Esophagus muscularis mucosa (tissue), 4 donors: ENCODE measurements at regions not wholly inside any gene's neighbourhood (a gene's known extent, or its start where the extent isn't known, plus 50 kb on each side); places are given as distances from the start of the nearest gene placed in this dataset.

Experiments
- CTCF ChIP-seq, 3 experiments: fragments of 200-600 bp in 2 of 3; fragments of 450-650 bp in 1 of 3; sonication (generic) in 2 of 3; IDR thresholded peaks; one replicate each; pipeline ENCODE4 v1.5.1; 2017 to 2019; ENCODE audit warnings: antibody characterized with exemption in 3 of 3, mild to moderate bottlenecking in 2 of 3, moderate library complexity in 1 of 3
- EP300 ChIP-seq: sonication (generic); formaldehyde crosslinking; IDR thresholded peaks from one replicate; pipeline ENCODE4 v1.6.1; 2017; ENCODE audit warnings: antibody characterized with exemption
- POLR2A ChIP-seq: fragments of 450-650 bp; IDR thresholded peaks from one replicate; pipeline ENCODE4 v1.6.1; 2017; ENCODE audit warnings: antibody characterized with exemption, moderate library complexity, mild to moderate bottlenecking, low read depth
- POLR2AphosphoS5 ChIP-seq, 2 donors: sonication (generic); formaldehyde crosslinking; IDR thresholded peaks; one replicate each; pipeline ENCODE4 v1.6.1; 2017; ENCODE audit warnings: antibody characterized with exemption in 2 of 2

GRCh38 chr11:130798280-130798679 is 118.0 kb downstream of the SNX19 start:
- TF ChIP-seq CTCF (IDR thresholded peaks at IDR 0.05) (no peak), POLR2AphosphoS5 (IDR thresholded peaks at IDR 0.05) (no peak), POLR2A (no peak), EP300 (no peak)
